Cardiac muscle cell (in vitro differentiated cells and primary cell): ENCODE measurements at regions not wholly inside any gene's neighbourhood (a gene's known extent, or its start where the extent isn't known, plus 50 kb on each side); places are given as distances from the start of the nearest gene placed in this dataset.

Source experiments
- DNase-seq, 2 donors: peaks; one replicate each; pipeline versions ENCODE4 v3.0.0 to v3.0.0-alpha.2; 2010 to 2017; ENCODE audit warnings: low read depth in 1 of 2, low spot score in 1 of 2
- H3K27ac ChIP-seq: fragments of 200-600 bp; sonication (generic); 2 replicates; pipeline ENCODE4 v1.5.1; 2016
- H3K27me3 ChIP-seq: fragments of 200-600 bp; sonication (generic); 2 replicates; pipeline ENCODE4 v1.6.0; 2016; ENCODE audit warnings: control low read depth
- H3K36me3 ChIP-seq: fragments of 200-600 bp; sonication (generic); 2 replicates; pipeline ENCODE4 v1.5.1; 2016; ENCODE audit warnings: control low read depth
- H3K4me1 ChIP-seq: fragments of 200-600 bp; sonication (generic); 2 replicates; pipeline ENCODE4 v1.8.1; 2017; ENCODE audit warnings: low read depth, mild to moderate bottlenecking, mixed run types
- H3K4me3 ChIP-seq: fragments of 200-600 bp; sonication (generic); 2 replicates; pipeline ENCODE4 v1.5.1; 2016; ENCODE audit warnings: mild to moderate bottlenecking
- H3K9me3 ChIP-seq: fragments of 200-600 bp; sonication (generic); 2 replicates; pipeline ENCODE4 v1.5.1; 2017; ENCODE audit warnings: low read depth, mild to moderate bottlenecking, control low read depth
- CTCF ChIP-seq: IDR thresholded peaks from 2 replicates; pipeline ENCODE4 v1.5.1; 2012; ENCODE audit warnings: low read depth, mild to moderate bottlenecking, low read length

- Histone ChIP-seq H3K4me3 (no peak overlapping the region), H3K27me3 (peaks cover 63% of the 10 kb centered on the region), H3K9me3 (no peaks in the 10 kb centered on the region), H3K4me1 (no peaks in the 10 kb centered on the region), H3K36me3 (no peaks in the 10 kb centered on the region), H3K27ac (no peak overlapping the region)
- no peak for TF ChIP-seq CTCF
- DNase-seq: no peak
Measured at GRCh38 chr3:124113485-124113884, 121.6 kb upstream of the ROPN1 start.

DNA sequence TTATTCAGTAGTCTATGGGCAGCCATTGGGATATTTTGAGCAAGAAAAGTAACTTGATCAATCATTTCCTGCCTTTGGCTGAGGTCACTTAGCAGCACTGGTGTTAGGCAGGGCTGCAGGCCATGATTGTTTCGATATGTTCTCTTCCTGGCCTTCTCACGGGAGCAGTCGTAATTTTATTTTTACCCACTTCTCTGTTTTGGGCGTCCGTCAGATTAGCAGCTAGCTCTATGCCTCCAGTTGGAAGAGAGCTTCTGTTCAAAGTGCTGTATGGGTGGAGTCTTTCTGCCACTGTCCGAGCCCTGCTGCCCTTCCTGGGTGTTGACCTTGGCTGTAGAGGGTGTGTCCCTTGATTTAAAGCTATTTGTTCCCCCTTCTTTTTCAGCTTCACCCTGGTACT, 123.4 kb upstream of the ROPN1 start:
- H3K4me3 ChIP-seq: no peak overlapping the region
- peaks cover 81% of the 10 kb centered on the region for H3K27me3 ChIP-seq
- H3K9me3 ChIP-seq: no peaks in the 10 kb centered on the region
- no peaks in the 10 kb centered on the region for H3K36me3 ChIP-seq
- DNase-seq: no peak
- no peaks in the 10 kb centered on the region for H3K4me1 ChIP-seq
- H3K27ac ChIP-seq: no peak overlapping the region
- no peak for TF ChIP-seq CTCF

DNA sequence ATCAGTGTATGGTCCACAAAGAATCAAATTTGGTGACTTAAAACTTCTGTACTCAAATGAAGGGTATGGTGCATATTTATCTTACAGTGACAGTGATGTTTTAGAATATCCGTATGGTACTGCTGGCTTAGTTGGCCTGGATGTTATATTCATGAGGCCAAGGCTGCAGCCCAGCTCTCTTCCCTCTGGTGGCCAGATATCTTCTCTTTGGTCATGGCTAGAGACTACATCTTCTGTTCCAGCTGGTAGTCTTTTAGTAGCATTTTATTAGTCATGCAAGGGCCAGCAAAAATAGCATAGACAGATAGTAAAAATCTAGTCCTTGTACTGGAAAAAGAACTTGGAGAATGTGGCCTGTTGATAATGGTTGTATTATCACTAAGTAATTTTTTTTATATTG, 124.0 kb upstream of the ROPN1 start:
- H3K36me3 ChIP-seq: no peaks in the 10 kb centered on the region
- DNase-seq: peak in 1 of 2 donors; percentile 6
- no peak overlapping the region for H3K4me3 ChIP-seq
- no peaks in the 10 kb centered on the region for H3K9me3 ChIP-seq
- H3K27me3 ChIP-seq: peaks cover 82% of the 10 kb centered on the region
- no peak for TF ChIP-seq CTCF
- H3K4me1 ChIP-seq: no peaks in the 10 kb centered on the region
- no peak overlapping the region for H3K27ac ChIP-seq

DNA sequence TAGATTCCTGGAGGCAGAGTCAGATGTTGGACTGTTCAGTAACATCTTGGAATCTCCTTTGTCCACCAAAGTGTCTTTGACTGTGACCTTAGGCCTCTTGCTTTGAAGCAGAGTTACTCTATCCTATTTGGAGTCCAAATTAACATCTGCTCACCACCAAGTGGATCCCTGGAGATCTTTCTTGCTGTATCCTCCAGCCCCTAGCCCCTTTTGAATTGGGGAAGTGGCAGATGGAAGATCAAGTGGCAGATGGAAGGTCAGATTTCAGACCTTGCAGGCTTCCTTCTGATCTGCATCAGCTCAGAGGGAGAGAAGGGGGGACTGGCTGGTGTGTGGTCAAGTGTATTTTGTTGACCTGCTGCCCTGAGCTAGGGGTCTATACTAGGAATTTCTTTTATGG, 125.0 kb upstream of the ROPN1 start:
- DNase-seq: no peak
- H3K27me3 ChIP-seq: peaks cover 88% of the 10 kb centered on the region
- no peak overlapping the region for H3K4me3 ChIP-seq
- no peaks in the 10 kb centered on the region for H3K9me3 ChIP-seq
- H3K4me1 ChIP-seq: peaks cover 3% of the 10 kb centered on the region
- no peaks in the 10 kb centered on the region for H3K36me3 ChIP-seq
- H3K27ac ChIP-seq: no peak overlapping the region
- TF ChIP-seq CTCF: no peak

DNA sequence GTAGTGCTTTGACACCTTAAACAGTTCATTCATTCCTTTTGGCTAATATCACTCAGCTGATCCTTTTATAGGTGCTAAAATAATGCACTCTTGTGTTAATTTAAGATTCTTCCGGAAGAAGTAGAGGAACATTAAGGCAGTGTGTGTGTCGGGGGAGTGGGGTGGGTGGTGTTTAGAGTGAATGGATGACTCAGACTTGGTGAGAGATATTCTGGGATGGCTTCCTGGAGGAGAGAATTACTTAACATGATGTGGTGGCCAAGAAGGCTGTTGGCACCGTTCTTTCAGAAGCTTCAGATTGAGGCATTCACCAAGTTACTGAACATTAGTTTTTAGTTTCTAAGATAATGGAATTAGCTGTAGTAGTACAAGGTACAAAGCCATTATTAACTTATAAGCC, 125.6 kb upstream of the ROPN1 start:
- no peak overlapping the region for H3K27ac ChIP-seq
- peaks cover 91% of the 10 kb centered on the region for H3K27me3 ChIP-seq
- no peak overlapping the region for H3K4me3 ChIP-seq
- DNase-seq: peak in 1 of 2 donors; percentile 70
- no peak for TF ChIP-seq CTCF
- no peaks in the 10 kb centered on the region for H3K9me3 ChIP-seq
- peaks cover 3% of the 10 kb centered on the region for H3K4me1 ChIP-seq
- no peaks in the 10 kb centered on the region for H3K36me3 ChIP-seq

DNA sequence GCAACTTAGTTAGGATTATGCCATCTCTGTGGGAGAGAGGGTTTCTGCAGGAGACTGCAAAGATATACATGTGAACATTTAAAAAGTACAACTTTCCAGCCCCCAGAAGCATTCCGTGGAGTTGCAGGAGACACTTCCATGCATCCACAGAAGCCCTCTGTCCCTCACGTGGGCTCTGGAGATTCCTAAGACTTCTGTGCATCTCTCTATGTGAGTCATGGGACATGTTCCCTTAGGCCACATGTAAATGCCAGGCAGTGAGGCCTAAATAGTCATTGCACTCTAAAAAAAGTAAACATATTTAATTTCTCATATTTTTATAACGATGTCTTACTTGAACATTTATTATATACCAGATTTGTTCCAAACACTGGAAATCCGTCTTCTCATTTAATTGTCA, 126.5 kb upstream of the ROPN1 start:
- Histone ChIP-seq H3K4me3 (no peak overlapping the region), H3K36me3 (no peaks in the 10 kb centered on the region), H3K27me3 (peaks cover 91% of the 10 kb centered on the region), H3K4me1 (peaks cover 3% of the 10 kb centered on the region), H3K9me3 (no peaks in the 10 kb centered on the region), H3K27ac (no peak overlapping the region)
- TF ChIP-seq CTCF: no peak
- no peak for DNase-seq
